HEK293T (cell line): ENCODE measurements at regions not wholly inside any gene's neighbourhood (a gene's known extent, or its start where the extent isn't known, plus 50 kb on each side); places are given as distances from the start of the nearest gene placed in this dataset.

Experiments
- CTCF ChIA-PET: fragments of 350-600 bp; formaldehyde crosslinking; extraction: SDS; loops from one replicate; lab custom pipeline; 2021; ENCODE audit warnings: antibody characterized with exemption, inconsistent platforms; lab: Yijun Ruan, JAX
- POLR2A ChIA-PET: fragments of 350-600 bp; formaldehyde crosslinking; extraction: SDS; loops from one replicate; lab custom pipeline; 2020; ENCODE audit warnings: antibody characterized with exemption, inconsistent platforms; lab: Yijun Ruan, JAX
- DNase-seq: peaks from one replicate; pipeline ENCODE4 v3.0.0; 2012; ENCODE audit warnings: mixed read lengths; ENCODE audit errors: extremely low spot score
- ARNT ChIP-seq: fragments of 450-650 bp; IDR thresholded peaks from 2 replicates; pipeline ENCODE4 v1.6.1; 2017; ENCODE audit warnings: mild to moderate bottlenecking
- BHLHE40 ChIP-seq: fragments of 450-650 bp; IDR thresholded peaks from 2 replicates; pipeline ENCODE4 v1.6.1; 2016; ENCODE audit warnings: mild to moderate bottlenecking, moderate library complexity, borderline replicate concordance
- CTBP1 ChIP-seq: fragments of 450-650 bp; IDR thresholded peaks from 2 replicates; pipeline ENCODE4 v1.6.1; 2016; ENCODE audit warnings: borderline replicate concordance
- ELF4 ChIP-seq: fragments of 450-650 bp; IDR thresholded peaks from 2 replicates; pipeline ENCODE4 v1.6.1; 2017; ENCODE audit warnings: antibody characterized with exemption
- FOXA1 ChIP-seq: fragments of 450-650 bp; IDR thresholded peaks from 2 replicates; pipeline ENCODE4 v1.6.1; 2016; ENCODE audit warnings: mild to moderate bottlenecking
- FOXK2 ChIP-seq: fragments of 450-650 bp; IDR thresholded peaks from 2 replicates; pipeline ENCODE4 v1.6.1; 2016; ENCODE audit warnings: mild to moderate bottlenecking
- FOXM1 ChIP-seq: fragments of 450-650 bp; IDR thresholded peaks from 2 replicates; pipeline ENCODE4 v1.6.1; 2017; ENCODE audit warnings: mild to moderate bottlenecking, borderline replicate concordance
- HDGF ChIP-seq: fragments of 450-650 bp; IDR thresholded peaks from 2 replicates; pipeline ENCODE4 v1.6.1; 2017; ENCODE audit warnings: antibody characterized with exemption, borderline replicate concordance
- L3MBTL2 ChIP-seq: fragments of 450-650 bp; conservative IDR thresholded peaks from 2 replicates; pipeline ENCODE4 v1.6.1; 2016; ENCODE audit warnings: mild to moderate bottlenecking
- LEF1 ChIP-seq: fragments of 450-650 bp; IDR thresholded peaks from 2 replicates; pipeline ENCODE4 v1.6.1; 2017; ENCODE audit warnings: mild to moderate bottlenecking, borderline replicate concordance
- NFRKB ChIP-seq: fragments of 450-650 bp; IDR thresholded peaks from 2 replicates; pipeline ENCODE4 v1.6.1; 2016; ENCODE audit warnings: mild to moderate bottlenecking, moderate library complexity
- SP1 ChIP-seq: fragments of 450-650 bp; IDR thresholded peaks from 2 replicates; pipeline ENCODE4 v1.6.1; 2017
- SUZ12 ChIP-seq: fragments of 450-650 bp; IDR thresholded peaks from 2 replicates; pipeline ENCODE4 v1.6.1; 2016; ENCODE audit warnings: mild to moderate bottlenecking
- TARDBP ChIP-seq: fragments of 450-650 bp; IDR thresholded peaks from 2 replicates; pipeline ENCODE4 v1.6.1; 2016
- ZNF384 ChIP-seq: fragments of 450-650 bp; IDR thresholded peaks from 2 replicates; pipeline ENCODE4 v1.6.1; 2016
- TF ChIP-seq, protein P1 (sequence below): fragments of 450-650 bp; IDR thresholded peaks from 2 replicates; pipeline ENCODE4 v1.6.1; 2016

DNA sequence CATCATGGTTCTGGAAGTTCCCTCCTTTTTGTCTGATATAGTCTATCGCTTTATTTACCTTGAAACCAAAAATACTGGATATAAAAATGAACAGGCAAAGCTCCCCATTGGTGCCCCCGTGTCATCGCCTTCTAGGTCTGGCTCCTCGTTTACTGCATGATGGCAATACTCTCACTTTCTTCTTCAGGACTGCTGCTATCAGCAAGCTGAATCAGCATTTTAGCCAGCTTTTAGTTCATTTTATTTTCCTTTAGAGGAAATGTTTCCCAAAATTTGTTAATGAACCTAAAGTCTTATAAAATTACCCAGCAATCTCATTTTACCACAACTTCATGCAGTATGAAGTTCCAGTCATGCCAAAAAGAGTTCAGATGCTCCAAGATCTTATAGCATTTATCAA lies 80.5 kb downstream of the ZIC3 start:
- DNase-seq, result no peak
- no peak for TF ChIP-seq SUZ12
- TF ChIP-seq L3MBTL2, result no peak
- TF ChIP-seq TARDBP, result no peak
- no peak for TF ChIP-seq ELF4
- TF ChIP-seq HDGF, result no peak
- no peak for TF ChIP-seq SP1
- TF ChIP-seq ZNF384, result no peak
- TF ChIP-seq ARNT, result no peak
- TF ChIP-seq FOXK2, result no peak
- TF ChIP-seq LEF1, result no peak
- no peak for TF ChIP-seq NFRKB
- no peak for TF ChIP-seq FOXA1
- TF ChIP-seq, protein P1, sequence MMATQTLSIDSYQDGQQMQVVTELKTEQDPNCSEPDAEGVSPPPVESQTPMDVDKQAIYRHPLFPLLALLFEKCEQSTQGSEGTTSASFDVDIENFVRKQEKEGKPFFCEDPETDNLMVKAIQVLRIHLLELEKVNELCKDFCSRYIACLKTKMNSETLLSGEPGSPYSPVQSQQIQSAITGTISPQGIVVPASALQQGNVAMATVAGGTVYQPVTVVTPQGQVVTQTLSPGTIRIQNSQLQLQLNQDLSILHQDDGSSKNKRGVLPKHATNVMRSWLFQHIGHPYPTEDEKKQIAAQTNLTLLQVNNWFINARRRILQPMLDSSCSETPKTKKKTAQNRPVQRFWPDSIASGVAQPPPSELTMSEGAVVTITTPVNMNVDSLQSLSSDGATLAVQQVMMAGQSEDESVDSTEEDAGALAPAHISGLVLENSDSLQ, result no peak
- TF ChIP-seq BHLHE40, result no peak
- no peak for TF ChIP-seq CTBP1
- POLR2A ChIA-PET, result no interaction called here
- CTCF ChIA-PET, result no interaction called here

DNA sequence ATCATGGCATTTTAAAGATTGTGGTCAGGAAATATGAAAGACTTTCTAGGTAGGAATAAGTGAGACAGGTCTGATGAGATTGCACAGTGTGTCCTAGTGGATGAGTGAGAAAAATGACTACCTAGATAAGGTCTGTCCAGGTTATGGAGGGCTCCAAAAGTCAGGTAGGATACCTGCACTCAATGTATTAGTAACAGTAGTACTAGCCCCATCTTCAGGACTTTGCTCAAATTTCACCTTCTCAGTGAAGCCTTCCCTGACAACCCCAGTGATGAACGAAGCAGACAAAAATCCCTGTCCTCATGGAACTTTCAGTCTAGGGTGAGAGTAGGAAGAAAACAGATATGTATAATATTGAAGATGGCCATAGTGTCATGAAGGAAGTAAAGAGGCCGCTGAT lies 85.7 kb downstream of the ZIC3 start:
- TF ChIP-seq ARNT, result no peak
- no peak for TF ChIP-seq ELF4
- no peak for TF ChIP-seq HDGF
- TF ChIP-seq LEF1, result no peak
- no peak for TF ChIP-seq SUZ12
- no peak for TF ChIP-seq SP1
- no peak for TF ChIP-seq FOXA1
- TF ChIP-seq CTBP1, result no peak
- no peak for TF ChIP-seq TARDBP
- TF ChIP-seq BHLHE40, result no peak
- TF ChIP-seq L3MBTL2, result no peak
- ChIA-PET CTCF (no interaction called here), POLR2A (no interaction called here)
- DNase-seq, result no peak

DNA sequence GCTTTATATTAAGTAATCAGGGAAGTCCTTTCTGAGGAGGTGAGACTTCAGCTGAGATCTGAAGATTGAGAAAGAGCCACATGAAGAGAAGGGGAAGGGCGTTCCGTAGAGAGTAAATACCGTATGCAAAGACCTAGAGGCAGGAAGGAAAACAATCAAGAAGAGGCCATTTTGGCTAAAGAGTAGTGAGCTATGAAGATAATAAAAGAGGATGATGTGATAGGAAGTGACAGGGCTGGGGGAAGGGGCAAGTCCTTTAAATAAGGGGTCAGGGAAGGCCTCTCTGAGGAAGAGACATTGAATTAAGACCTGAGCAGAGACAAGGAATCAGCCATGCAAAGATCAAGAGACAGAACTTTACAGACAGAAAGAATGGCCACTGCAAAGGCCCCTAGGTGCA lies 86.2 kb downstream of the ZIC3 start:
- CTCF ChIA-PET, result no interaction called here
- TF ChIP-seq FOXA1 (no peak), ZNF384 (no peak), ARNT (no peak), SP1 (no peak), TARDBP (no peak), HDGF (no peak), FOXM1 (no peak), ELF4 (no peak), CTBP1 (no peak), NFRKB (no peak), BHLHE40 (no peak), SUZ12 (no peak), LEF1 (no peak), FOXK2 (no peak), L3MBTL2 (no peak)
- TF ChIP-seq, protein P1, result no peak

DNA sequence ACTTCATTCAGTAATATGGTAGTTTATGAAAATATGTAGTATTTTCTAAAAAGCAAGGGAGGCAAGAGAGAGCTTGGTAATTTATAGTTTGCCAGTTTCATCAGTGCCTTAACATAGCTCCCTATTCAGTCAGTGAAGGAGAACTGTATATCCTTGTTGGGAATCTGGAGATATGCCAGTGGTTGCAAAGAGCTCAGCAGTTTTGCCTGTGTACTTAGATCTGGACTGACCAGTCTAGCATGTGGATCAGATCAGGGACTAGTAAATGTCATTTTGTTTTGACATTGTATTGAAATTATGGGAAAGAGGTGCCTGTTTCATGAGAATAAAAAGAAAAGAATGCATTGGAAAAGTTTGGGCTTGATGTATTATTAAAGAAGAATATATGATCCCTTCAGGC lies 88.6 kb downstream of the ZIC3 start:
- no peak for DNase-seq
- TF ChIP-seq CTBP1 (no peak), HDGF (no peak), NFRKB (no peak), ELF4 (no peak), FOXA1 (no peak), ARNT (no peak), FOXK2 (no peak), TARDBP (no peak), LEF1 (no peak)
- POLR2A ChIA-PET, result no interaction called here
- CTCF ChIA-PET, result no interaction called here

More for the DNA sequence above, 86.2 kb downstream of the ZIC3 start:
- DNase-seq, result no peak
- POLR2A ChIA-PET, result no interaction called here

- DNase-seq, result no peak
- POLR2A ChIA-PET, result no interaction called here
- CTCF ChIA-PET, result no interaction called here
- TF ChIP-seq LEF1 (no peak), SP1 (no peak), FOXA1 (no peak), SUZ12 (no peak), CTBP1 (no peak), FOXM1 (no peak), BHLHE40 (no peak), NFRKB (no peak), ARNT (no peak)
- TF ChIP-seq, protein P1, result no peak
Measured at GRCh38 chrX:137667776-137668175, 101.8 kb downstream of the ZIC3 start.

DNA sequence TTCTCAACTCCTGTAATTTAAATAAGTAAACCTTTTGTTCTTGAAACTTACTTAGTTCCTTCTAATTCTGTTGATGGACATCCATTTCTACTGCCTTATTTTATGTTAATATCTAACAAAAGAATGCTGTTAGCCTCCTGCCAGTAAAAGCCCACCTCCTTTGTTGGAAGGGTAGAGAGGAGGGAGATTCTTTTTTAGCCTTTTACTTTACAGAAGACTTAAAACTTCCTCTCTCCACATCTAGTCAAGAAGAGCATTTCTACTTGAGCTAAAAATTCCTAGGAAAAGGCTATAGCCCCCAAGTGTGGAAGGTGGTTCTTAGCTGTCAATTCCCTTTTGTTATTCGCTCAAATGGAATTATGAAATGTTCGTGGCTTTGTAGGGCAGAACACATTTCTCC lies 118.7 kb downstream of the ZIC3 start:
- DNase-seq, result no peak
- POLR2A ChIA-PET, result no interaction called here

More for the DNA sequence above, 118.7 kb downstream of the ZIC3 start:
- CTCF ChIA-PET, result no interaction called here
- TF ChIP-seq, protein P1, result no peak
- TF ChIP-seq L3MBTL2 (no peak), CTBP1 (no peak), HDGF (no peak), BHLHE40 (no peak), SUZ12 (no peak), ZNF384 (no peak), TARDBP (no peak), ELF4 (no peak), SP1 (no peak), FOXM1 (no peak), FOXK2 (no peak), FOXA1 (no peak), NFRKB (no peak), LEF1 (no peak), ARNT (no peak)
